ENCODE measurements at regions not wholly inside any gene's neighbourhood (a gene's known extent, or its start where the extent isn't known, plus 50 kb on each side); places are given as distances from the start of the nearest gene placed in this dataset.

- DNase-seq (ENCODE audit: low read depth) = no peak
Measured at GRCh38 chr3:41104147-41104546, 95.2 kb upstream of the CTNNB1 start.

- no peak for DNase-seq (ENCODE audit: low read depth)
Measured at GRCh38 chr3:41106691-41107090, 92.6 kb upstream of the CTNNB1 start.

- no peak for DNase-seq (ENCODE audit: low read depth)
Measured at GRCh38 chr3:41111011-41111410, 88.3 kb upstream of the CTNNB1 start.

GRCh38 chr3:41112466-41112865 is 86.8 kb upstream of the CTNNB1 start:
- DNase-seq (ENCODE audit: low read depth) = no peak

- DNase-seq (ENCODE audit: low read depth) = no peak
Measured at GRCh38 chr3:41115069-41115468, 84.2 kb upstream of the CTNNB1 start.

- DNase-seq (ENCODE audit: low read depth) = no peak
Measured at GRCh38 chr3:41116851-41117250, 82.5 kb upstream of the CTNNB1 start.

GRCh38 chr3:41117398-41117870 is 81.9 kb upstream of the CTNNB1 start:
- peak; percentile 46 for DNase-seq (ENCODE audit: low read depth)

GRCh38 chr3:41118461-41119390 is 80.6 kb upstream of the CTNNB1 start:
- no peak for DNase-seq (ENCODE audit: low read depth)

GRCh38 chr3:41120460-41120859 is 78.8 kb upstream of the CTNNB1 start:
- no peak for DNase-seq (ENCODE audit: low read depth)

GRCh38 chr3:41125258-41125657 is 74.0 kb upstream of the CTNNB1 start:
- DNase-seq (ENCODE audit: low read depth) = no peak

GRCh38 chr3:41126472-41126871 is 72.8 kb upstream of the CTNNB1 start:
- DNase-seq (ENCODE audit: low read depth) = no peak

GRCh38 chr3:41126961-41127360 is 72.3 kb upstream of the CTNNB1 start:
- DNase-seq (ENCODE audit: low read depth) = no peak

- no peak for DNase-seq (ENCODE audit: low read depth)
Measured at GRCh38 chr3:41127414-41127813, 71.9 kb upstream of the CTNNB1 start.

- DNase-seq (ENCODE audit: low read depth) = no peak
Measured at GRCh38 chr3:41129731-41130130, 69.6 kb upstream of the CTNNB1 start.

GRCh38 chr3:41131224-41131623 is 68.1 kb upstream of the CTNNB1 start:
- no peak for DNase-seq (ENCODE audit: low read depth)

- DNase-seq (ENCODE audit: low read depth) = no peak
Measured at GRCh38 chr3:41137686-41138111, 61.6 kb upstream of the CTNNB1 start.

GRCh38 chr3:41138146-41138545 is 61.2 kb upstream of the CTNNB1 start:
- no peak for DNase-seq (ENCODE audit: low read depth)

- no peak for DNase-seq (ENCODE audit: low read depth)
Measured at GRCh38 chr3:41138601-41139000, 60.7 kb upstream of the CTNNB1 start.

- DNase-seq (ENCODE audit: low read depth) = no peak
Measured at GRCh38 chr3:41140242-41140641, 59.1 kb upstream of the CTNNB1 start.

GRCh38 chr3:41141433-41142167 is 57.7 kb upstream of the CTNNB1 start:
- no peak for DNase-seq (ENCODE audit: low read depth)

- no peak for DNase-seq (ENCODE audit: low read depth)
Measured at GRCh38 chr3:41143421-41144031, 55.8 kb upstream of the CTNNB1 start.

GRCh38 chr3:41144631-41145030 is 54.7 kb upstream of the CTNNB1 start:
- no peak for DNase-seq (ENCODE audit: low read depth)

GRCh38 chr3:41148478-41148877 is 50.8 kb upstream of the CTNNB1 start:
- DNase-seq (ENCODE audit: low read depth) = no peak

Measured in stimulated activated CD8-positive, alpha-beta memory T cell treated with anti-CD3 and anti-CD28 coated beads, Interleukin-15, amount 100 ng/mL, for 1 hour (primary cell).